WTC11 (cell line): ENCODE measurements at regions not wholly inside any gene's neighbourhood (a gene's known extent, or its start where the extent isn't known, plus 50 kb on each side); places are given as distances from the start of the nearest gene placed in this dataset.

Experiments used
- ATF3 ChIP-seq: sonication (generic); formaldehyde crosslinking; conservative IDR thresholded peaks from 2 replicates; pipeline ENCODE4 v1.8.1; 2022; ENCODE audit warnings: mild to moderate bottlenecking, missing genetic modification reagents
- ETV6 ChIP-seq: sonication (generic); formaldehyde crosslinking; IDR thresholded peaks from 2 replicates; pipeline ENCODE4 v1.8.1; 2022; ENCODE audit warnings: mild to moderate bottlenecking, missing genetic modification reagents
- FOXJ3 ChIP-seq: sonication (generic); formaldehyde crosslinking; IDR thresholded peaks from 2 replicates; pipeline ENCODE4 v1.9.0; 2021; ENCODE audit warnings: missing genetic modification reagents, mild to moderate bottlenecking, borderline replicate concordance
- NR1H2 ChIP-seq: sonication (generic); formaldehyde crosslinking; IDR thresholded peaks from 2 replicates; pipeline ENCODE4 v1.9.0; 2021; ENCODE audit warnings: mild to moderate bottlenecking, moderate library complexity, missing genetic modification reagents
- RELA ChIP-seq: sonication (generic); formaldehyde crosslinking; IDR thresholded peaks from 2 replicates; pipeline ENCODE4 v1.8.1; 2022; ENCODE audit warnings: missing genetic modification reagents, mild to moderate bottlenecking, borderline replicate concordance
- SP1 ChIP-seq: sonication (generic); formaldehyde crosslinking; conservative IDR thresholded peaks from 2 replicates; pipeline ENCODE4 v1.8.1; 2022; ENCODE audit warnings: missing genetic modification reagents
- ZNF138 ChIP-seq: sonication (generic); formaldehyde crosslinking; conservative IDR thresholded peaks from 2 replicates; pipeline ENCODE4 v1.8.1; 2022; ENCODE audit warnings: mild to moderate bottlenecking, moderate library complexity, missing genetic modification reagents
- TF ChIP-seq, protein P1 (sequence below): sonication (generic); formaldehyde crosslinking; IDR thresholded peaks from 2 replicates; pipeline ENCODE4 v1.8.0; 2022; ENCODE audit warnings: missing genetic modification reagents
- TF ChIP-seq, protein P2 (sequence below): fragments of 200-600 bp; IDR thresholded peaks from 2 replicates; pipeline ENCODE4 v1.8.0; 2022; ENCODE audit warnings: antibody characterized with exemption
- TF ChIP-seq, protein P3 (sequence below): fragments of 250-450 bp; sonication (Bioruptor Pico); IDR thresholded peaks from 2 replicates; pipeline ENCODE4 v1.8.0; 2021; ENCODE audit warnings: mild to moderate bottlenecking
- TF ChIP-seq, protein P4 (sequence below): sonication (generic); formaldehyde crosslinking; IDR thresholded peaks from 2 replicates; pipeline ENCODE4 v1.8.1; 2022; ENCODE audit warnings: missing genetic modification reagents, borderline replicate concordance
- TF ChIP-seq, protein P5 (sequence below): sonication (generic); formaldehyde crosslinking; conservative IDR thresholded peaks from 2 replicates; pipeline ENCODE4 v1.8.1; 2023; ENCODE audit warnings: mild to moderate bottlenecking, low read depth, missing genetic modification reagents, moderate library complexity

- TF ChIP-seq, protein P1, sequence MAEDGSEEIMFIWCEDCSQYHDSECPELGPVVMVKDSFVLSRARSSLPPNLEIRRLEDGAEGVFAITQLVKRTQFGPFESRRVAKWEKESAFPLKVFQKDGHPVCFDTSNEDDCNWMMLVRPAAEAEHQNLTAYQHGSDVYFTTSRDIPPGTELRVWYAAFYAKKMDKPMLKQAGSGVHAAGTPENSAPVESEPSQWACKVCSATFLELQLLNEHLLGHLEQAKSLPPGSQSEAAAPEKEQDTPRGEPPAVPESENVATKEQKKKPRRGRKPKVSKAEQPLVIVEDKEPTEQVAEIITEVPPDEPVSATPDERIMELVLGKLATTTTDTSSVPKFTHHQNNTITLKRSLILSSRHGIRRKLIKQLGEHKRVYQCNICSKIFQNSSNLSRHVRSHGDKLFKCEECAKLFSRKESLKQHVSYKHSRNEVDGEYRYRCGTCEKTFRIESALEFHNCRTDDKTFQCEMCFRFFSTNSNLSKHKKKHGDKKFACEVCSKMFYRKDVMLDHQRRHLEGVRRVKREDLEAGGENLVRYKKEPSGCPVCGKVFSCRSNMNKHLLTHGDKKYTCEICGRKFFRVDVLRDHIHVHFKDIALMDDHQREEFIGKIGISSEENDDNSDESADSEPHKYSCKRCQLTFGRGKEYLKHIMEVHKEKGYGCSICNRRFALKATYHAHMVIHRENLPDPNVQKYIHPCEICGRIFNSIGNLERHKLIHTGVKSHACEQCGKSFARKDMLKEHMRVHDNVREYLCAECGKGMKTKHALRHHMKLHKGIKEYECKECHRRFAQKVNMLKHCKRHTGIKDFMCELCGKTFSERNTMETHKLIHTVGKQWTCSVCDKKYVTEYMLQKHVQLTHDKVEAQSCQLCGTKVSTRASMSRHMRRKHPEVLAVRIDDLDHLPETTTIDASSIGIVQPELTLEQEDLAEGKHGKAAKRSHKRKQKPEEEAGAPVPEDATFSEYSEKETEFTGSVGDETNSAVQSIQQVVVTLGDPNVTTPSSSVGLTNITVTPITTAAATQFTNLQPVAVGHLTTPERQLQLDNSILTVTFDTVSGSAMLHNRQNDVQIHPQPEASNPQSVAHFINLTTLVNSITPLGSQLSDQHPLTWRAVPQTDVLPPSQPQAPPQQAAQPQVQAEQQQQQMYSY: no peak
- TF ChIP-seq, protein P2, sequence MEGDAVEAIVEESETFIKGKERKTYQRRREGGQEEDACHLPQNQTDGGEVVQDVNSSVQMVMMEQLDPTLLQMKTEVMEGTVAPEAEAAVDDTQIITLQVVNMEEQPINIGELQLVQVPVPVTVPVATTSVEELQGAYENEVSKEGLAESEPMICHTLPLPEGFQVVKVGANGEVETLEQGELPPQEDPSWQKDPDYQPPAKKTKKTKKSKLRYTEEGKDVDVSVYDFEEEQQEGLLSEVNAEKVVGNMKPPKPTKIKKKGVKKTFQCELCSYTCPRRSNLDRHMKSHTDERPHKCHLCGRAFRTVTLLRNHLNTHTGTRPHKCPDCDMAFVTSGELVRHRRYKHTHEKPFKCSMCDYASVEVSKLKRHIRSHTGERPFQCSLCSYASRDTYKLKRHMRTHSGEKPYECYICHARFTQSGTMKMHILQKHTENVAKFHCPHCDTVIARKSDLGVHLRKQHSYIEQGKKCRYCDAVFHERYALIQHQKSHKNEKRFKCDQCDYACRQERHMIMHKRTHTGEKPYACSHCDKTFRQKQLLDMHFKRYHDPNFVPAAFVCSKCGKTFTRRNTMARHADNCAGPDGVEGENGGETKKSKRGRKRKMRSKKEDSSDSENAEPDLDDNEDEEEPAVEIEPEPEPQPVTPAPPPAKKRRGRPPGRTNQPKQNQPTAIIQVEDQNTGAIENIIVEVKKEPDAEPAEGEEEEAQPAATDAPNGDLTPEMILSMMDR: no peak
- no peak for TF ChIP-seq SP1
- TF ChIP-seq, protein P3, sequence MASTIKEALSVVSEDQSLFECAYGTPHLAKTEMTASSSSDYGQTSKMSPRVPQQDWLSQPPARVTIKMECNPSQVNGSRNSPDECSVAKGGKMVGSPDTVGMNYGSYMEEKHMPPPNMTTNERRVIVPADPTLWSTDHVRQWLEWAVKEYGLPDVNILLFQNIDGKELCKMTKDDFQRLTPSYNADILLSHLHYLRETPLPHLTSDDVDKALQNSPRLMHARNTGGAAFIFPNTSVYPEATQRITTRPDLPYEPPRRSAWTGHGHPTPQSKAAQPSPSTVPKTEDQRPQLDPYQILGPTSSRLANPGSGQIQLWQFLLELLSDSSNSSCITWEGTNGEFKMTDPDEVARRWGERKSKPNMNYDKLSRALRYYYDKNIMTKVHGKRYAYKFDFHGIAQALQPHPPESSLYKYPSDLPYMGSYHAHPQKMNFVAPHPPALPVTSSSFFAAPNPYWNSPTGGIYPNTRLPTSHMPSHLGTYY (CRISPR knock-in tag): no peak
- no peak for TF ChIP-seq ATF3 (CRISPR knock-in tag)
- no peak for TF ChIP-seq ZNF138 (CRISPR knock-in tag)
- TF ChIP-seq NR1H2 (CRISPR knock-in tag): no peak
- TF ChIP-seq ETV6 (CRISPR knock-in tag): no peak
- TF ChIP-seq RELA (CRISPR knock-in tag): no peak
- no peak for TF ChIP-seq FOXJ3 (CRISPR knock-in tag)
- TF ChIP-seq, protein P4, sequence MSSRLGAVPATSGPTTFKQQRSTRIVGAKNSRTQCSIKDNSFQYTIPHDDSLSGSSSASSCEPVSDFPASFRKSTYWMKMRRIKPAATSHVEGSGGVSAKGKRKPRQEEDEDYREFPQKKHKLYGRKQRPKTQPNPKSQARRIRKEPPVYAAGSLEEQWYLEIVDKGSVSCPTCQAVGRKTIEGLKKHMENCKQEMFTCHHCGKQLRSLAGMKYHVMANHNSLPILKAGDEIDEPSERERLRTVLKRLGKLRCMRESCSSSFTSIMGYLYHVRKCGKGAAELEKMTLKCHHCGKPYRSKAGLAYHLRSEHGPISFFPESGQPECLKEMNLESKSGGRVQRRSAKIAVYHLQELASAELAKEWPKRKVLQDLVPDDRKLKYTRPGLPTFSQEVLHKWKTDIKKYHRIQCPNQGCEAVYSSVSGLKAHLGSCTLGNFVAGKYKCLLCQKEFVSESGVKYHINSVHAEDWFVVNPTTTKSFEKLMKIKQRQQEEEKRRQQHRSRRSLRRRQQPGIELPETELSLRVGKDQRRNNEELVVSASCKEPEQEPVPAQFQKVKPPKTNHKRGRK (CRISPR knock-in tag): no peak
- TF ChIP-seq, protein P5, sequence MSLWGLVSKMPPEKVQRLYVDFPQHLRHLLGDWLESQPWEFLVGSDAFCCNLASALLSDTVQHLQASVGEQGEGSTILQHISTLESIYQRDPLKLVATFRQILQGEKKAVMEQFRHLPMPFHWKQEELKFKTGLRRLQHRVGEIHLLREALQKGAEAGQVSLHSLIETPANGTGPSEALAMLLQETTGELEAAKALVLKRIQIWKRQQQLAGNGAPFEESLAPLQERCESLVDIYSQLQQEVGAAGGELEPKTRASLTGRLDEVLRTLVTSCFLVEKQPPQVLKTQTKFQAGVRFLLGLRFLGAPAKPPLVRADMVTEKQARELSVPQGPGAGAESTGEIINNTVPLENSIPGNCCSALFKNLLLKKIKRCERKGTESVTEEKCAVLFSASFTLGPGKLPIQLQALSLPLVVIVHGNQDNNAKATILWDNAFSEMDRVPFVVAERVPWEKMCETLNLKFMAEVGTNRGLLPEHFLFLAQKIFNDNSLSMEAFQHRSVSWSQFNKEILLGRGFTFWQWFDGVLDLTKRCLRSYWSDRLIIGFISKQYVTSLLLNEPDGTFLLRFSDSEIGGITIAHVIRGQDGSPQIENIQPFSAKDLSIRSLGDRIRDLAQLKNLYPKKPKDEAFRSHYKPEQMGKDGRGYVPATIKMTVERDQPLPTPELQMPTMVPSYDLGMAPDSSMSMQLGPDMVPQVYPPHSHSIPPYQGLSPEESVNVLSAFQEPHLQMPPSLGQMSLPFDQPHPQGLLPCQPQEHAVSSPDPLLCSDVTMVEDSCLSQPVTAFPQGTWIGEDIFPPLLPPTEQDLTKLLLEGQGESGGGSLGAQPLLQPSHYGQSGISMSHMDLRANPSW (CRISPR knock-in tag): no peak
Measured at GRCh38 chr22:48157676-48158075, 1395.2 kb downstream of the TBC1D22A start.
